Neuronal stem cell (in vitro differentiated cells): ENCODE measurements at regions not wholly inside any gene's neighbourhood (a gene's known extent, or its start where the extent isn't known, plus 50 kb on each side); places are given as distances from the start of the nearest gene placed in this dataset.

Source experiments
- DNase-seq: peaks from one replicate; pipeline ENCODE4 v3.0.0-alpha.2; 2013; ENCODE audit warnings: low spot score
- H2AFZ ChIP-seq: one replicate; pipeline ENCODE4 v1.6.1; 2013; ENCODE audit warnings: mild to moderate bottlenecking, low read length, inconsistent platforms
- H2AK5ac ChIP-seq: 2 replicates; pipeline ENCODE4 v1.6.1; 2013; ENCODE audit warnings: low read depth, mild to moderate bottlenecking, inconsistent platforms, low read length, moderate library complexity, mixed read lengths
- H2BK120ac ChIP-seq: 2 replicates; pipeline ENCODE4 v1.6.1; 2013; ENCODE audit warnings: low read depth, mild to moderate bottlenecking, inconsistent platforms, low read length, moderate library complexity, mixed read lengths
- H2BK12ac ChIP-seq: one replicate; pipeline ENCODE4 v1.6.1; 2013; ENCODE audit warnings: low read length, inconsistent platforms
- H2BK15ac ChIP-seq: 2 replicates; pipeline ENCODE4 v1.6.1; 2013; ENCODE audit warnings: mild to moderate bottlenecking, low read length, inconsistent platforms, mixed read lengths
- H2BK5ac ChIP-seq: one replicate; pipeline ENCODE4 v1.6.1; 2013; ENCODE audit warnings: inconsistent platforms, mild to moderate bottlenecking, low read length, moderate library complexity
- H3K14ac ChIP-seq: one replicate; pipeline ENCODE4 v1.6.1; 2013; ENCODE audit warnings: low read length, inconsistent platforms
- H3K18ac ChIP-seq: 2 replicates; pipeline ENCODE4 v1.6.1; 2013; ENCODE audit warnings: low read length, inconsistent platforms
- H3K23ac ChIP-seq: 2 replicates; pipeline ENCODE4 v1.6.1; 2013; ENCODE audit warnings: low read depth, mild to moderate bottlenecking, mixed read lengths, low read length, inconsistent platforms; ENCODE audit not compliant: poor library complexity
- H3K27ac ChIP-seq: replicated peaks from 3 replicates; pipeline ENCODE4 v1.5.1; 2013; ENCODE audit warnings: low read length, inconsistent platforms
- H3K27me3 ChIP-seq, 3 experiments: 2 replicates each; pipeline ENCODE4 v1.6.1; 2013; ENCODE audit warnings: low read length in 3 of 3, mild to moderate bottlenecking in 2 of 3, inconsistent platforms in 1 of 3, low read depth in 1 of 3, mixed read lengths in 1 of 3, moderate library complexity in 1 of 3; ENCODE audit not compliant: control insufficient read depth in 3 of 3, insufficient read depth in 3 of 3
- H3K36me3 ChIP-seq, 2 donors: replicated peaks in 1 of 2; 2 replicates each; pipeline ENCODE4 v1.6.1; 2013; ENCODE audit warnings: low read length in 2 of 2; ENCODE audit not compliant: control insufficient read depth in 2 of 2, insufficient read depth in 2 of 2
- H3K4ac ChIP-seq: 2 replicates; pipeline ENCODE4 v1.6.1; 2013; ENCODE audit warnings: inconsistent platforms, mild to moderate bottlenecking, low read length, moderate library complexity
- H3K4me1 ChIP-seq, 2 donors: 1 replicate in 1 of 2; 2 replicates in 1 of 2; pipeline ENCODE4 v1.6.1; 2013; ENCODE audit warnings: low read length in 2 of 2, low read depth in 1 of 2; ENCODE audit not compliant: control insufficient read depth in 2 of 2, insufficient read depth in 1 of 2
- H3K4me2 ChIP-seq: one replicate; pipeline ENCODE4 v1.6.1; 2013; ENCODE audit warnings: mild to moderate bottlenecking, low read length, inconsistent platforms; ENCODE audit not compliant: insufficient read depth, poor library complexity, severe bottlenecking
- H3K4me3 ChIP-seq, 2 donors: 2 replicates each; pipeline ENCODE4 v1.5.1; 2013; ENCODE audit warnings: low read length in 2 of 2, mild to moderate bottlenecking in 2 of 2, inconsistent platforms in 1 of 2, moderate library complexity in 1 of 2
- H3K79me1 ChIP-seq: one replicate; pipeline ENCODE4 v1.6.1; 2013; ENCODE audit warnings: low read depth, mild to moderate bottlenecking, inconsistent platforms, low read length, moderate library complexity
- H3K9ac ChIP-seq: one replicate; pipeline ENCODE4 v1.6.1; 2013; ENCODE audit warnings: mild to moderate bottlenecking, low read depth, low read length, inconsistent platforms; ENCODE audit not compliant: poor library complexity
- H3K9me3 ChIP-seq, 2 donors: replicated peaks in 1 of 2; 2 replicates each; pipeline versions ENCODE3 to v1.6.1; 2013; ENCODE audit warnings: low read length in 2 of 2, mild to moderate bottlenecking in 2 of 2, inconsistent platforms in 1 of 2, low read depth in 1 of 2, mixed read lengths in 1 of 2, moderate library complexity in 1 of 2; ENCODE audit not compliant: control insufficient read depth in 2 of 2, insufficient read depth in 1 of 2
- H4K8ac ChIP-seq: one replicate; pipeline ENCODE4 v1.6.1; 2013; ENCODE audit warnings: low read depth, mild to moderate bottlenecking, inconsistent platforms, low read length, moderate library complexity
- H4K91ac ChIP-seq: one replicate; pipeline ENCODE4 v1.6.1; 2013; ENCODE audit warnings: low read length, low read depth, mild to moderate bottlenecking, inconsistent platforms; ENCODE audit not compliant: poor library complexity
- WGBS, 2 donors: extraction: QIAGEN DNeasy Blood & Tissue Kit; methylation state at CpG; one replicate each; pipeline ENCODE4 v1.1.7; 2013; ENCODE audit warnings: missing lambda C conversion rate in 2 of 2, mixed read lengths in 1 of 2; ENCODE audit not compliant: insufficient read length in 2 of 2, insufficient replicate concordance in 1 of 2; ENCODE audit errors: extremely low coverage in 2 of 2; 5-methylcytosine and 5-hydroxymethylcytosine counted together

- Histone ChIP-seq H4K91ac (no peak overlapping the region), H2BK120ac (no peak overlapping the region), H3K4me1 (no peaks in the 10 kb centered on the region), H3K9ac (no peak overlapping the region), H2AFZ (no peak overlapping the region), H3K18ac (no peak overlapping the region), H3K79me1 (no peaks in the 10 kb centered on the region), H3K4me3 (no peak overlapping the region), H3K27ac (no peak overlapping the region), H3K4ac (no peak overlapping the region), H4K8ac (no peak overlapping the region), H2BK15ac (no peak overlapping the region), H3K9me3 (no peaks in the 10 kb centered on the region), H3K36me3 (no peaks in the 10 kb centered on the region), H3K14ac (no peak overlapping the region), H3K4me2 (no peak overlapping the region), H2AK5ac (no peak overlapping the region), H2BK12ac (no peak overlapping the region), H3K27me3 (peaks cover 0 to 5% (median 0%) of the 10 kb centered on the region in 3 experiments), H2BK5ac (no peak overlapping the region), H3K23ac (no peak overlapping the region)
- DNase-seq: no peak
These were observed 182.1 kb downstream of the RPIA start for GRCh38 chr2:88873620-88874019.

- Histone ChIP-seq H3K4me2 (no peak overlapping the region), H3K18ac (no peak overlapping the region), H4K8ac (no peak overlapping the region), H3K4me1 (no peaks in the 10 kb centered on the region), H2AFZ (no peak overlapping the region), H3K27me3 (peaks cover 0 to 3% (median 0%) of the 10 kb centered on the region in 3 experiments), H2BK12ac (no peak overlapping the region), H4K91ac (no peak overlapping the region), H3K9ac (no peak overlapping the region), H3K27ac (no peak overlapping the region), H2BK120ac (no peak overlapping the region), H2BK5ac (no peak overlapping the region), H2BK15ac (no peak overlapping the region), H2AK5ac (no peak overlapping the region), H3K23ac (no peak overlapping the region), H3K79me1 (no peaks in the 10 kb centered on the region), H3K36me3 (no peaks in the 10 kb centered on the region), H3K9me3 (no peaks in the 10 kb centered on the region), H3K4me3 (no peak overlapping the region), H3K14ac (no peak overlapping the region), H3K4ac (no peak overlapping the region)
- peak; percentile 52 for DNase-seq
- no CpG with 5 or more reads among the region's 4 CpGs for WGBS, 2 donors
These were observed 182.7 kb downstream of the RPIA start for GRCh38 chr2:88874063-88874657.

GRCh38 chr2:88875736-88876135, 184.3 kb downstream of the RPIA start:
- Histone ChIP-seq H3K23ac (no peak overlapping the region), H2BK5ac (no peak overlapping the region), H2AK5ac (no peak overlapping the region), H2AFZ (no peak overlapping the region), H3K79me1 (no peaks in the 10 kb centered on the region), H3K9me3 (no peaks in the 10 kb centered on the region), H3K36me3 (no peaks in the 10 kb centered on the region), H3K27me3 (peaks cover 0 to 3% (median 0%) of the 10 kb centered on the region in 3 experiments), H2BK15ac (no peak overlapping the region), H2BK12ac (no peak overlapping the region), H3K4me2 (no peak overlapping the region), H3K4me1 (no peaks in the 10 kb centered on the region), H3K4ac (no peak overlapping the region), H3K27ac (no peak overlapping the region), H4K91ac (no peak overlapping the region), H3K18ac (no peak overlapping the region), H3K14ac (no peak overlapping the region), H2BK120ac (no peak overlapping the region), H4K8ac (no peak overlapping the region), H3K4me3 (no peak overlapping the region), H3K9ac (no peak overlapping the region)
- no peak for DNase-seq
- no CpG with 5 or more reads among the region's 3 CpGs for WGBS, 2 donors

GRCh38 chr2:88880441-88880953, 189.0 kb downstream of the RPIA start:
- no peak overlapping the region for H2BK12ac ChIP-seq
- H2AK5ac ChIP-seq: no peak overlapping the region
- H3K4me2 ChIP-seq: no peak overlapping the region
- no peak overlapping the region for H4K91ac ChIP-seq
- no peak overlapping the region for H3K23ac ChIP-seq
- no peaks in the 10 kb centered on the region for H3K27me3 ChIP-seq
- H3K27ac ChIP-seq: no peak overlapping the region
- no peaks in the 10 kb centered on the region for H3K79me1 ChIP-seq
- DNase-seq: peak; percentile 57
- no peak overlapping the region for H3K4me3 ChIP-seq
- no peak overlapping the region for H3K4ac ChIP-seq
- H2BK15ac ChIP-seq: no peak overlapping the region
- H4K8ac ChIP-seq: no peak overlapping the region
- H3K9me3 ChIP-seq: peaks cover 0 to 2% of the 10 kb centered on the region in 2 donors
- H3K36me3 ChIP-seq: no peaks in the 10 kb centered on the region
- no peak overlapping the region for H3K9ac ChIP-seq
- no peak overlapping the region for H3K18ac ChIP-seq
- no peak overlapping the region for H3K14ac ChIP-seq
- no peak overlapping the region for H2BK120ac ChIP-seq
- no CpG with 5 or more reads among the region's 11 CpGs for WGBS, 2 donors
- H2BK5ac ChIP-seq: no peak overlapping the region
- H3K4me1 ChIP-seq: no peaks in the 10 kb centered on the region
- no peak overlapping the region for H2AFZ ChIP-seq
